A549 (cell line): ENCODE measurements at regions not wholly inside any gene's neighbourhood (a gene's known extent, or its start where the extent isn't known, plus 50 kb on each side); places are given as distances from the start of the nearest gene placed in this dataset.

Experiments
- ATAC-seq, 2 experiments: fragments of 200-7000 bp in 1 of 2; fragments of >200 bp in 1 of 2; cut with Nextera tagmentation in 1 of 2; cut with Tn5 transposase in 1 of 2; 3 replicates each; pipeline versions ENCODE4 v1.8.0 to v1.9.1; 2018 to 2020; ENCODE audit warnings: mild to moderate bottlenecking in 1 of 2, moderate library complexity in 1 of 2
- CTCF ChIA-PET: fragments of 300-600 bp; sonication (Branson Sonifier 250); formaldehyde crosslinking; extraction: SDS; loops from one replicate; lab custom pipeline; 2021; ENCODE audit warnings: antibody characterized with exemption, inconsistent platforms; lab: Yijun Ruan, JAX
- POLR2A ChIA-PET: fragments of 350-600 bp; formaldehyde crosslinking; extraction: SDS; loops from one replicate; lab custom pipeline; 2021; ENCODE audit warnings: antibody characterized with exemption, inconsistent platforms; lab: Yijun Ruan, JAX
- DNase-seq, 2 experiments: peaks; one replicate each; pipeline versions ENCODE4 v3.0.0 to v3.0.0-alpha.2; 2011 to 2016; ENCODE audit warnings: low read depth in 1 of 2, low spot score in 1 of 2
- FAIRE-seq: peaks from 2 replicates; lab custom pipeline; 2011; peaks lifted over from hg19 to GRCh38; lab: Jason Lieb, UNC
- H3K27ac ChIP-seq, 2 experiments: fragments of >200 bp; sonication (Bioruptor Twin); formaldehyde crosslinking; 3 replicates each; pipeline ENCODE4 v1.5.1; 2016 to 2017
- H3K4me1 ChIP-seq: fragments of >200 bp; sonication (Bioruptor Twin); formaldehyde crosslinking; 3 replicates; pipeline ENCODE4 v1.6.1; 2016
- H3K4me2 ChIP-seq: fragments of >200 bp; sonication (Bioruptor Twin); formaldehyde crosslinking; 3 replicates; pipeline ENCODE4 v1.6.1; 2016
- H3K4me3 ChIP-seq: fragments of >200 bp; sonication (Bioruptor Twin); formaldehyde crosslinking; 3 replicates; pipeline ENCODE4 v1.5.1; 2016
- H3K9me3 ChIP-seq: fragments of >200 bp; sonication (Bioruptor Twin); formaldehyde crosslinking; 3 replicates; pipeline ENCODE4 v1.6.1; 2016
- BHLHE40 ChIP-seq: IDR thresholded peaks from 2 replicates; pipeline ENCODE4 v1.6.1; 2012; ENCODE audit warnings: low read depth, low read length, inconsistent platforms
- CBX8 ChIP-seq: fragments of 200-600 bp; sonication (generic); IDR thresholded peaks from 2 replicates; pipeline ENCODE4 v1.6.1; 2016
- CEBPB ChIP-seq, 2 experiments: fragments of >200 bp in 1 of 2; sonication (Bioruptor Twin) in 1 of 2; formaldehyde crosslinking in 1 of 2; IDR thresholded peaks; 2 replicates each; pipeline ENCODE4 v1.6.1; 2012 to 2016
- CHD2 ChIP-seq: fragments of 150-350 bp; IDR thresholded peaks from 2 replicates; pipeline ENCODE4 v1.6.1; 2014; ENCODE audit warnings: low read length; ENCODE audit not compliant: partially characterized antibody
- CHD4 ChIP-seq: fragments of 200-600 bp; sonication (generic); IDR thresholded peaks from 2 replicates; pipeline ENCODE4 v1.6.1; 2016; ENCODE audit warnings: antibody characterized with exemption, mild to moderate bottlenecking, borderline replicate concordance
- ELK1 ChIP-seq: fragments of 150-350 bp; IDR thresholded peaks from 2 replicates; pipeline ENCODE4 v1.6.1; 2014; ENCODE audit warnings: low read depth, mild to moderate bottlenecking, low read length
- EP300 ChIP-seq, 2 experiments: fragments of >200 bp; sonication (Bioruptor Twin); formaldehyde crosslinking; IDR thresholded peaks; 2 replicates in 1 of 2; 3 replicates in 1 of 2; pipeline ENCODE4 v1.6.1; 2016 to 2017
- FOSB ChIP-seq: fragments of 250-450 bp; sonication (Bioruptor Pico); IDR thresholded peaks from 2 replicates; pipeline ENCODE4 v1.5.0; 2020; ENCODE audit warnings: mild to moderate bottlenecking, moderate library complexity
- GATA3 ChIP-seq: IDR thresholded peaks from 2 replicates; pipeline ENCODE4 v1.6.1; 2012; ENCODE audit warnings: borderline replicate concordance
- HEYL ChIP-seq: fragments of 250-450 bp; sonication (Bioruptor Pico); IDR thresholded peaks from 2 replicates; pipeline ENCODE4 v1.8.0; 2021; ENCODE audit warnings: mild to moderate bottlenecking, moderate library complexity
- JUNB ChIP-seq: fragments of >200 bp; sonication (Bioruptor Twin); formaldehyde crosslinking; IDR thresholded peaks from 2 replicates; pipeline ENCODE4 v1.6.1; 2016
- KDM5A ChIP-seq: fragments of 200-600 bp; sonication (generic); IDR thresholded peaks from 2 replicates; pipeline ENCODE4 v1.6.1; 2016; ENCODE audit warnings: antibody characterized with exemption, mild to moderate bottlenecking
- MAZ ChIP-seq: fragments of 150-350 bp; IDR thresholded peaks from 2 replicates; pipeline ENCODE4 v1.6.1; 2014; ENCODE audit warnings: antibody characterized with exemption, low read depth, low read length, borderline replicate concordance
- MYC ChIP-seq: IDR thresholded peaks from 2 replicates; pipeline ENCODE4 v1.6.1; 2012; ENCODE audit warnings: mild to moderate bottlenecking, inconsistent platforms, low read length, improper control_type of control experiment, borderline replicate concordance
- NPAS2 ChIP-seq: fragments of 250-450 bp; sonication (Bioruptor Pico); IDR thresholded peaks from 2 replicates; pipeline ENCODE4 v1.8.0; 2022; ENCODE audit warnings: mild to moderate bottlenecking, moderate library complexity, borderline replicate concordance
- NR3C1 ChIP-seq: fragments of >200 bp; sonication (Bioruptor Twin); formaldehyde crosslinking; IDR thresholded peaks from 3 replicates; pipeline ENCODE4 v1.6.1; 2017
- PBX3 ChIP-seq: IDR thresholded peaks from 2 replicates; pipeline ENCODE4 v1.6.1; 2012
- PHF8 ChIP-seq: fragments of 200-600 bp; sonication (generic); IDR thresholded peaks from 2 replicates; pipeline ENCODE4 v1.6.1; 2016; ENCODE audit warnings: low read depth, mild to moderate bottlenecking, antibody characterized with exemption, moderate library complexity, borderline replicate concordance
- POLR2AphosphoS2 ChIP-seq: conservative IDR thresholded peaks from 2 replicates; pipeline ENCODE4 v1.6.1; 2012; ENCODE audit warnings: low read length, improper control_type of control experiment, inconsistent platforms
- RAD21 ChIP-seq, 2 experiments: fragments of >200 bp in 1 of 2; sonication (Bioruptor Twin) in 1 of 2; formaldehyde crosslinking in 1 of 2; IDR thresholded peaks in 1 of 2; conservative IDR thresholded peaks in 1 of 2; 2 replicates in 1 of 2; 3 replicates in 1 of 2; pipeline ENCODE4 v1.6.1; 2012 to 2018; ENCODE audit warnings: inconsistent platforms in 1 of 2
- RARB ChIP-seq: fragments of 250-450 bp; sonication (Bioruptor Pico); IDR thresholded peaks from 2 replicates; pipeline ENCODE4 v1.8.0; 2021; ENCODE audit warnings: mild to moderate bottlenecking, moderate library complexity
- REST ChIP-seq: fragments of 200-600 bp; sonication (generic); IDR thresholded peaks from 2 replicates; pipeline ENCODE4 v1.6.1; 2016; ENCODE audit warnings: antibody characterized with exemption, mild to moderate bottlenecking, moderate library complexity
- RFX5 ChIP-seq: fragments of 450-650 bp; IDR thresholded peaks from 2 replicates; pipeline ENCODE4 v1.7.1; 2014; ENCODE audit warnings: antibody characterized with exemption, mild to moderate bottlenecking, moderate library complexity
- SREBF2 ChIP-seq: fragments of 450-650 bp; IDR thresholded peaks from 2 replicates; pipeline ENCODE4 v1.6.1; 2014; ENCODE audit warnings: mild to moderate bottlenecking, moderate library complexity
- TFCP2L1 ChIP-seq: fragments of 250-450 bp; sonication (Bioruptor Pico); IDR thresholded peaks from 2 replicates; pipeline ENCODE4 v1.5.0; 2021; ENCODE audit warnings: mild to moderate bottlenecking
- USF2 ChIP-seq: fragments of 450-650 bp; IDR thresholded peaks from 2 replicates; pipeline ENCODE4 v1.6.1; 2014; ENCODE audit warnings: antibody characterized with exemption
- ZC3H11A ChIP-seq: fragments of 450-650 bp; IDR thresholded peaks from 2 replicates; pipeline ENCODE4 v1.6.1; 2014; ENCODE audit warnings: antibody characterized with exemption, mild to moderate bottlenecking
- ZNF302 ChIP-seq: fragments of 250-450 bp; sonication (Bioruptor Pico); IDR thresholded peaks from 2 replicates; pipeline ENCODE4 v1.9.0; 2021; ENCODE audit warnings: inconsistent platforms, mild to moderate bottlenecking, moderate library complexity
- WGBS: methylation state at CpG from one replicate; pipeline ENCODE4 v1.1.6; 2017; ENCODE audit errors: missing lambda C conversion rate; 5-methylcytosine and 5-hydroxymethylcytosine counted together

GRCh38 chr1:244113532-244114320 lies 62.6 kb downstream of the ZBTB18 start:
- CTCF ChIA-PET, result interaction anchor here (0.5 kb wide), 1 partner anchor 12 kb away, joined by 4 read pairs; no protein-coding TSS in a partner anchor
- H3K9me3 ChIP-seq, result peaks cover 4% of the 10 kb centered on the region; the same call in 1 of the 3 replicates
- TF ChIP-seq EP300 (IDR thresholded peaks at IDR 0.05) (no peak), MAZ (no peak), ZC3H11A (no peak), GATA3 (no peak), ZNF302 (no peak), RFX5 (no peak), CEBPB (IDR thresholded peaks at IDR 0.05) (no peak), ELK1 (no peak), CHD4 (no peak), FOSB (CRISPR knock-in tag) (no peak), TFCP2L1 (CRISPR knock-in tag) (no peak), CHD2 (no peak), POLR2AphosphoS2 (no peak), KDM5A (no peak), USF2 (no peak), RARB (CRISPR knock-in tag) (no peak), MYC (no peak), PHF8 (no peak), NR3C1 (no peak)
- TF ChIP-seq, all 56 proteins: peak for 0
- no peak overlapping the region for H3K4me2 ChIP-seq
- DNase-seq (no peak), FAIRE-seq (no peak), ATAC-seq (no peak)
- H3K4me1 ChIP-seq, result peaks cover 8% of the 10 kb centered on the region; the same call in 1 of the 3 replicates
- no peak overlapping the region for H3K27ac ChIP-seq
- WGBS, result 65% methylated on average over 6 of the region's 6 CpGs
- POLR2A ChIA-PET, result no interaction called here
- H3K4me3 ChIP-seq, result no peak overlapping the region

- Histone ChIP-seq H3K4me2 (no peak overlapping the region), H3K27ac (no peak overlapping the region), H3K4me1 (peaks cover 8% of the 10 kb centered on the region; the same call in 1 of the 3 replicates), H3K9me3 (peaks cover 4% of the 10 kb centered on the region; the same call in 1 of the 3 replicates), H3K4me3 (no peak overlapping the region)
- TF ChIP-seq ELK1, result no peak
- TF ChIP-seq HEYL, result no peak
- no peak for TF ChIP-seq RAD21 (conservative IDR thresholded peaks at IDR 0.05 in 1 of 2, IDR thresholded peaks at IDR 0.05 in 1 of 2)
- TF ChIP-seq ZNF302, result no peak
- no peak for TF ChIP-seq SREBF2
- no peak for TF ChIP-seq REST
- no peak for TF ChIP-seq PBX3
- no peak for TF ChIP-seq BHLHE40
- no peak for TF ChIP-seq KDM5A
- no peak for TF ChIP-seq NPAS2
- TF ChIP-seq CBX8, result no peak
- no peak for TF ChIP-seq JUNB
- ChIA-PET POLR2A (no interaction called here), CTCF (no interaction called here)
- FAIRE-seq (no peak), ATAC-seq (no peak), DNase-seq (no peak)
- 59% methylated on average over 4 of the region's 4 CpGs for WGBS
Measured at GRCh38 chr1:244114892-244115291, 63.8 kb downstream of the ZBTB18 start.
